ENCODE measurements at regions not wholly inside any gene's neighbourhood (a gene's known extent, or its start where the extent isn't known, plus 50 kb on each side); places are given as distances from the start of the nearest gene placed in this dataset.

DNA sequence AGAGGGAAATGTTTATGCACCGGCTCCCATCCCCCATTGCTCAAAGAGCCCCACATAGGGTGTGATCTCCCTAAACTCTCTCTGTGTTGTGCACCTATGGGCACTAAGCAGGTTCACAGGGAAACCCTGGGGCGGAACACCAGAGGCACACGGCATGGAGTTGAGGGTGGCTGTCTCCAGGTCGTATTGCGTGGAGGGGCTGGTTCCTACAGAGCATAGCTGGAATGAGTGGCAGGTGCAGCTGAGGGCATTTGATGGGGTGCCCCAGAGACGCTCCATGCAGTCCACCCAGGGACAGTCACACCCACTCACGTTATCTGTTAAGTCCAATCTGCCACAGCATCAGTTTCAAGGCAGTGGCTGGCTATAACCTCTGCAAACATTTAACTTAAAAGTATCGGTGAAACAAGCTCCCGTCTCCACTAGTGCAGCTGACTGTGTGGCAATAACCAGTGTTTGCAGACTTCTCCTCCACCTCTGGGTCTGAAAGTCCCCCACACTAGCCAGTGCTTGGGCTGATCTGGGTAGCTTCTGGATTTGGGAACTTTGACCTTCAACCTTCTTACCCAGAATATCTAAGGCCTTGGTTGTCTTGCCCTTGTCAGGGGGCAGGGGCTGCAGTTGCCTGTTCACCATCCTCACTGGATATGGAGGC, 249.2 kb upstream of the ZNF32 start:
- no peak for DNase-seq
- no peak overlapping the region for H3K4me3 ChIP-seq (ENCODE audit: low read length)
- no peak overlapping the region for H3K9ac ChIP-seq (ENCODE audit: low read length)
- no peaks in the 10 kb centered on the region for H3K79me2 ChIP-seq (ENCODE audit: low read length)
- H3K4me1 ChIP-seq (ENCODE audit: low read length) = no peaks in the 10 kb centered on the region
- H4K20me1 ChIP-seq (ENCODE audit: insufficient read depth, low read length) = no peaks in the 10 kb centered on the region
- TF ChIP-seq EZH2phosphoT487 (IDR thresholded peaks at IDR 0.05; ENCODE audit: low read length) = no peak
- TF ChIP-seq EZH2 (optimal IDR thresholded peaks at IDR 0.05; ENCODE audit: low read depth, low read length) = no peak
- TF ChIP-seq, protein P1, sequence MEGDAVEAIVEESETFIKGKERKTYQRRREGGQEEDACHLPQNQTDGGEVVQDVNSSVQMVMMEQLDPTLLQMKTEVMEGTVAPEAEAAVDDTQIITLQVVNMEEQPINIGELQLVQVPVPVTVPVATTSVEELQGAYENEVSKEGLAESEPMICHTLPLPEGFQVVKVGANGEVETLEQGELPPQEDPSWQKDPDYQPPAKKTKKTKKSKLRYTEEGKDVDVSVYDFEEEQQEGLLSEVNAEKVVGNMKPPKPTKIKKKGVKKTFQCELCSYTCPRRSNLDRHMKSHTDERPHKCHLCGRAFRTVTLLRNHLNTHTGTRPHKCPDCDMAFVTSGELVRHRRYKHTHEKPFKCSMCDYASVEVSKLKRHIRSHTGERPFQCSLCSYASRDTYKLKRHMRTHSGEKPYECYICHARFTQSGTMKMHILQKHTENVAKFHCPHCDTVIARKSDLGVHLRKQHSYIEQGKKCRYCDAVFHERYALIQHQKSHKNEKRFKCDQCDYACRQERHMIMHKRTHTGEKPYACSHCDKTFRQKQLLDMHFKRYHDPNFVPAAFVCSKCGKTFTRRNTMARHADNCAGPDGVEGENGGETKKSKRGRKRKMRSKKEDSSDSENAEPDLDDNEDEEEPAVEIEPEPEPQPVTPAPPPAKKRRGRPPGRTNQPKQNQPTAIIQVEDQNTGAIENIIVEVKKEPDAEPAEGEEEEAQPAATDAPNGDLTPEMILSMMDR (IDR thresholded peaks at IDR 0.05; ENCODE audit: low read length) = no peak
- no peaks in the 10 kb centered on the region for H3K36me3 ChIP-seq (replicated peaks; ENCODE audit: insufficient read depth, low read length)
- no peaks in the 10 kb centered on the region for H3K9me3 ChIP-seq (replicated peaks; ENCODE audit: insufficient read depth, low read length)
- H3K9me2 ChIP-seq (replicated peaks; ENCODE audit: insufficient read depth, low read length) = no peaks in the 10 kb centered on the region
- H2AFZ ChIP-seq (ENCODE audit: low read length) = no peak overlapping the region
- H3K27me3 ChIP-seq (replicated peaks; ENCODE audit: insufficient read depth, low read length) = no peaks in the 10 kb centered on the region
- no peak overlapping the region for H3K27ac ChIP-seq (ENCODE audit: low read length)
- no peak overlapping the region for H3K4me2 ChIP-seq (ENCODE audit: low read depth, low read length)
- H3F3A ChIP-seq (ENCODE audit: insufficient read depth, low read length) = no peaks in the 10 kb centered on the region

DNA sequence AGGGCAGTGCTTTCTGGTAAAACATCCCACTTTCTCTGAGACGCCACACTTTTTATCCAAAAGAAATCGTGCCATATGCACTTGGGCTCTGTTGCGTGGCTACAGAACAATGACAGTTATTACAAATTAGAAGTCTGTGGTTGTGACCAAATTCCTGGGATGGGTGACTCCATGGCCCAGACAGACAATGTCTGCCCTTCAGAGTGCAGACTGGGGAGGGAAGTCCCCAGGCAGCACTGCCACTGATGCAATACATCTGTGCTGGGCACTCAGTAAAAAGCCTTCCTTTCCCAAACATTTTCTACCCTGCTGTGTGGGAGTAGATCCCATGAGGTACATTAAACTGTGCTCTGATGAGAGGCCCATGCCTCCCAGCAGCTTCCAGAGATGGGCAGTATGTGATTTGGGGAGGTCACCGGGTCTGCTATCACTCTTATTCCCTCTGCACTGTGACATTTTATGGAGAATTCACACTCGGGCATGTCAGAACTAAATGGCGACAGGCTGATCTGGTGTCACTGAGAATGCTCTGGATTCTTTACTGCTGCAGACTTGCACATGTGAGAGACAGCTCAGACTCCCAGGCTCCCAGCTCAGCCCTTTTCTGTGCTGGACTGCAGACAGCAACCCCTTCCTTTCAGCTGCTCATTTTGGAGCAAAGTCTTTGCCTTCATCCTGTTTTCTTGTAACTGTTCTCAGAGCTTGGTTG, 243.5 kb upstream of the ZNF32 start:
- H3K27ac ChIP-seq (ENCODE audit: low read length) = no peak overlapping the region
- no peak for DNase-seq
- H3K4me2 ChIP-seq (ENCODE audit: low read depth, low read length) = no peak overlapping the region

GRCh38 chr10:43891241-43891640, 242.6 kb upstream of the ZNF32 start:
- Histone ChIP-seq H3K4me2 (ENCODE audit: low read depth, low read length) (no peak overlapping the region), H3K9me2 (replicated peaks; ENCODE audit: insufficient read depth, low read length) (no peaks in the 10 kb centered on the region), H3K4me1 (ENCODE audit: low read length) (no peaks in the 10 kb centered on the region), H3K9ac (ENCODE audit: low read length) (no peak overlapping the region), H2AFZ (ENCODE audit: low read length) (no peak overlapping the region), H4K20me1 (ENCODE audit: insufficient read depth, low read length) (no peaks in the 10 kb centered on the region), H3K36me3 (replicated peaks; ENCODE audit: insufficient read depth, low read length) (no peaks in the 10 kb centered on the region), H3K27me3 (replicated peaks; ENCODE audit: insufficient read depth, low read length) (no peaks in the 10 kb centered on the region), H3K4me3 (ENCODE audit: low read length) (no peak overlapping the region), H3K79me2 (ENCODE audit: low read length) (no peaks in the 10 kb centered on the region), H3K9me3 (replicated peaks; ENCODE audit: insufficient read depth, low read length) (no peaks in the 10 kb centered on the region), H3F3A (ENCODE audit: insufficient read depth, low read length) (no peaks in the 10 kb centered on the region), H3K27ac (ENCODE audit: low read length) (no peak overlapping the region)
- TF ChIP-seq EZH2 (optimal IDR thresholded peaks at IDR 0.05; ENCODE audit: low read depth, low read length) (no peak), EZH2phosphoT487 (IDR thresholded peaks at IDR 0.05; ENCODE audit: low read length) (no peak)
- TF ChIP-seq, protein P1 (IDR thresholded peaks at IDR 0.05; ENCODE audit: low read length) = no peak
- no peak for DNase-seq

More for the DNA sequence above, 243.5 kb upstream of the ZNF32 start:
- no peaks in the 10 kb centered on the region for H3F3A ChIP-seq (ENCODE audit: insufficient read depth, low read length)
- H3K27me3 ChIP-seq (replicated peaks; ENCODE audit: insufficient read depth, low read length) = no peaks in the 10 kb centered on the region
- TF ChIP-seq, protein P1 (IDR thresholded peaks at IDR 0.05; ENCODE audit: low read length) = no peak
- no peak for TF ChIP-seq EZH2phosphoT487 (IDR thresholded peaks at IDR 0.05; ENCODE audit: low read length)
- no peak for TF ChIP-seq EZH2 (optimal IDR thresholded peaks at IDR 0.05; ENCODE audit: low read depth, low read length)
- H3K9me2 ChIP-seq (replicated peaks; ENCODE audit: insufficient read depth, low read length) = no peaks in the 10 kb centered on the region
- H3K9me3 ChIP-seq (replicated peaks; ENCODE audit: insufficient read depth, low read length) = no peaks in the 10 kb centered on the region
- H3K4me3 ChIP-seq (ENCODE audit: low read length) = no peak overlapping the region
- H3K9ac ChIP-seq (ENCODE audit: low read length) = no peak overlapping the region
- H2AFZ ChIP-seq (ENCODE audit: low read length) = no peak overlapping the region
- no peaks in the 10 kb centered on the region for H4K20me1 ChIP-seq (ENCODE audit: insufficient read depth, low read length)
- H3K4me1 ChIP-seq (ENCODE audit: low read length) = no peaks in the 10 kb centered on the region
- no peaks in the 10 kb centered on the region for H3K36me3 ChIP-seq (replicated peaks; ENCODE audit: insufficient read depth, low read length)
- H3K79me2 ChIP-seq (ENCODE audit: low read length) = no peaks in the 10 kb centered on the region
